GM12864 (cell line): ENCODE measurements at regions not wholly inside any gene's neighbourhood (a gene's known extent, or its start where the extent isn't known, plus 50 kb on each side); places are given as distances from the start of the nearest gene placed in this dataset.
"Not testable (repeated sequence)": the region's sequence is repeated elsewhere in the genome, so short reads cannot be mapped to it uniquely, and the experiment has no call there.

Experiments used
- DNase-seq: peaks from one replicate; pipeline ENCODE4 v3.0.0-alpha.2; 2011; ENCODE audit warnings: low read depth
- H3K4me3 ChIP-seq: 2 replicates; pipeline ENCODE4 v1.5.1; 2011; ENCODE audit warnings: mild to moderate bottlenecking, low read depth, low read length, control low read depth
- TF ChIP-seq, protein P1 (sequence below): IDR thresholded peaks from 2 replicates; pipeline ENCODE4 v1.5.1; 2011; ENCODE audit warnings: low read depth, mild to moderate bottlenecking, moderate library complexity, low read length, control low read depth, inconsistent platforms; ENCODE audit errors: missing control alignments

DNA sequence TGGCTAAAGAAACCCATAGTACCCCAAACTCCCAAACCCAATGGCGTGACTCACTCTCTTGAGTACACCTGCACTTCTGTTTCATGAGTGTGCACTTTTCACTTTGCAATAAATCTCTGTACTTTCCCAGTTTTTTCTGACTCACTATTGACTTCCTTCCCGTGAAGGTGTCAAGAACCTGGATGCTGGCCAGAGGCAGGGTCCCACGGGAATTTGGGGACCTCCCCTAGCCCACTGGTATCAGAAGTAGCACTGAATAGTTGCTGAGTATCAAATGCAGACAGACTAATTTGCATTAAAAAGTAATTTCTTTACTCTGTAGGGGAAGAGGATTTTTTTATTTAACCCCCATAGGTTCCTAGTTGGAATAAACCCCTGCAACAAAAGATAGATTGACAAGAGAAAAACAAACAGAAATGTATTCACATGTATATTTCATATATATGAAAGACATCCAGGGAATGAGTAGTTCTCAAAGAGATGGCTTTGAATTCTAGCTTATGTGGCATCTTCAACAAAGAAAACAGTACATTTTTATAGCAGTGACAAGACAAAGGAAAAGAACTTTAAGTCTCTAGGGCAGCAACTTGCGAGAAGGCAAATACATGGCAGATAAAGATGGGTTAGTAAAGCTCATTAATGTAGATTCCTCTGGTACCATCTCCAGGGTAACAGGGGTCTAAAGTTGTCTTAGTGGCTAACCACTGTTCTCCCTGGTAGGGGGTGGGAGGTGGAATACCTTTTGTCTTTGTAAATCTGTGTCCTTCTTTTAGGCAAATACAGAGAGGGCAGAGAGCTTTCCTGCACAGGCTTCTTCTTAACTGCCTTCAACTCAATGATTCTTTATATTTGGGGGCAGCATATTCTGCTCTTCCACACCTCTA, 385.5 kb upstream of the PDZRN3 start:
- TF ChIP-seq, protein P1, sequence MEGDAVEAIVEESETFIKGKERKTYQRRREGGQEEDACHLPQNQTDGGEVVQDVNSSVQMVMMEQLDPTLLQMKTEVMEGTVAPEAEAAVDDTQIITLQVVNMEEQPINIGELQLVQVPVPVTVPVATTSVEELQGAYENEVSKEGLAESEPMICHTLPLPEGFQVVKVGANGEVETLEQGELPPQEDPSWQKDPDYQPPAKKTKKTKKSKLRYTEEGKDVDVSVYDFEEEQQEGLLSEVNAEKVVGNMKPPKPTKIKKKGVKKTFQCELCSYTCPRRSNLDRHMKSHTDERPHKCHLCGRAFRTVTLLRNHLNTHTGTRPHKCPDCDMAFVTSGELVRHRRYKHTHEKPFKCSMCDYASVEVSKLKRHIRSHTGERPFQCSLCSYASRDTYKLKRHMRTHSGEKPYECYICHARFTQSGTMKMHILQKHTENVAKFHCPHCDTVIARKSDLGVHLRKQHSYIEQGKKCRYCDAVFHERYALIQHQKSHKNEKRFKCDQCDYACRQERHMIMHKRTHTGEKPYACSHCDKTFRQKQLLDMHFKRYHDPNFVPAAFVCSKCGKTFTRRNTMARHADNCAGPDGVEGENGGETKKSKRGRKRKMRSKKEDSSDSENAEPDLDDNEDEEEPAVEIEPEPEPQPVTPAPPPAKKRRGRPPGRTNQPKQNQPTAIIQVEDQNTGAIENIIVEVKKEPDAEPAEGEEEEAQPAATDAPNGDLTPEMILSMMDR, result no peak
- no peak for DNase-seq

DNA sequence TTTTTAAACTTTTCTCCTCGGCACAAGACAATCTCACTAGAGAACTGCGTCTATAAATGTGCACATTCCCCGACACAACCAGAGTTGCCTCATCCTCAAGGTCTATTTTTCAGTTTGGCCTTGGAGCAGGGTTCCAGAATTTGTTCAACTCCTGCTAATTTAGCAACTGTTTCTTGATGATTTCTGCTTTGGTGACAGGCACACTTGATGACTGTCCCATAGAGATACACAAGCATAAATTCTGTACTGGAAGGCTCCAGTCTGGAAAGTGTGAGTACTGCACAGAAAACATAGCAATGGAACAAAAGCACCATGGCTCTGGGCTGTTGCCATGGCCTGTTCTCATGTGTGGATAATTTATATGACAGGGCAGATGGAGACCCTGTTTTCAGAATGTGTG, 379.6 kb upstream of the PDZRN3 start:
- TF ChIP-seq, protein P1, result no peak
- no peak for DNase-seq
- H3K4me3 ChIP-seq, result no peak overlapping the region

More for the DNA sequence above, 385.5 kb upstream of the PDZRN3 start:
- H3K4me3 ChIP-seq, result no peak overlapping the region

DNA sequence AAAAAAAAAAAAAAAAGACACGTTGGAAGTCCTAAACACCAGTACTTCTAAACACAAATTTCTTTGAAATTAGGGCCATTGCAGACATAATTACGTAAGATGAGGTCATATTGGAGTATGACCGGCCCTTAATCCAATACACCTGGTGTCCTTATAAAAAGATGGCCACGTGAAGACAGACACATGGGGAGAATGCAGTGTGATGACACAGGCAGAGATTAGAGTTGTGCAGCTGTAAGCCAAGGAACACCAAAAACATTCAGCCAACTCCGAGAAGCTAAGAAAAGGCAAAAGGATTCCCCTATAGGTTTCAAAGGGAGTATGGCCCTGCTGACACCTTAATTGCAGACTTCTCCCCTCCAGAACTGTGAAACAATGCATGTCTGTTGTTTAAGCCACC, 379.0 kb upstream of the PDZRN3 start:
- TF ChIP-seq, protein P1, result no peak
- DNase-seq, result no peak
- no peak overlapping the region for H3K4me3 ChIP-seq

DNA sequence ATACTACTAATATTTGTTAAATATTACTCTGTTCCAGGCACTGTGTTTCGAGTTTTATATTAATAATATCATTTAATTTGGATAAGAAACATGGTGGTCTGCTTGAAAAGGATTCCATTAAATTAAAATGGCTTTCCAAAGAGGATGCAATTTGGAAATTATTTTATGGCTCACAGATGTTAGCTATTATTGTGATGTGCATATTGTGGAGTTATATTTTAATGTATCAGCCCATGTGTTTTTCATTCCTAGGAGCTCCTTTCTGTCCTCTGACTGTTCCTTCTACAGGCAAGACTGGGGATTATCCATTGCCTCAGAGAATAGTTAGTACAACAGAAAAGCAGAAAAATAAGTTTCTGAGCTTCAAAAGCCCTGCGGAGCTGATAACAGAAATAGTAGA, 376.7 kb upstream of the PDZRN3 start:
- TF ChIP-seq, protein P1, result no peak
- no peak overlapping the region for H3K4me3 ChIP-seq
- no peak for DNase-seq

DNA sequence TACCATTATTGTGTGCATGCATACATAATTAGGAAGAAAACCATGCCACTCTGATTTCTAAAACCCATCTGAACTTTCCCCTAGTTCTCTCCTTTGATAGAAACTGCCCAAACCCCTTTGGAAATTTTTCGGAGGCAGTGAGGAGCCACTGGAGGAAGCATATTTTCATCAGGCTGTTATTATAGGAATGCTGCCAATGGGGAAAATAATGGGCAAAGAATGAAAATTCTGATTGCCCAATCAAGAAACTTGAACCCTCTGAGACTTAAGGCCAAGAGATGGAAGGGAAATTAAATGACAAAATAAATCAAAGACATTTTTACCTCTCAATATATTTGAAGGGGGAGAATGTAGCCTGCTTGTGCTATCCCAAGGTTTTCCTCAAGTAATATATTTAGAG, 376.0 kb upstream of the PDZRN3 start:
- TF ChIP-seq, protein P1, result no peak
- no peak overlapping the region for H3K4me3 ChIP-seq
- no peak for DNase-seq

DNA sequence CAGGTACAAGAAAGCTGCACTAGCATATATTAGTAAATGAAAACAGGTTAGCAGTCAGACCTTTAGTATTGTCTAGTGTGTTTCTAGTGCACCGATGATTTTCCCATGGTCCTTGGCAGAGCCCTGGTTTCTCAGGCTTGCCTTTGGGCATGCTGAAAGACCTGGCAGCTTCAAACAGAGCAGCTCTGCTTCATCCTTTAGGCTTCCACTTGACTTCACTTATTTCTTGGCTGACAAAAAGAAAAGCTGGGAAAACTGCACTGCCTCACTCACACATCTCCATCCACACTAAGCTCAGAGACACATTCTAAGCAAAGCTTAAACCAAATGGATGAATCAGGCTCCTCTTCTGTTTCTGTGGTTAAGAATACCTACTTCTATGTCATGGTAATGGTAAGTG, 374.8 kb upstream of the PDZRN3 start:
- no peak for DNase-seq

DNA sequence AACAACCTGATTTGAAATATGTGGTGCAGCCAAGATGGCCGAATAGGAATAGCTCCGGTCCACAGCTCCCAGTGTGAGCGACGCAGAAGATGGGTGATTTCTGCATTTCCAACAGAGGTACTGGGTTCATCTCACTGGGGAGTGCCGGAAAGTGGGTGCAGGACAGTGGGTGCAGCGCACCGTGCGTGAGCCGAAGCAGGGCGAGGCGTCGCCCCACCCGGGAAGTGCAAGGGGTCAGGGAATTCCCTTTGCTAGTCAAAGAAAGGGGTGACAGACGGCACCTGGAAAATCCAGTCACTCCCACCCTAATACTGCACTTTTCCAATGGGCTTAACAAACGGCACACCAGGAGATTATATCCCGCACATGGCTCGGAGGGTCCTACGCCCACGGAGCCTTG, 365.9 kb upstream of the PDZRN3 start:
- not testable (repeated sequence) for H3K4me3 ChIP-seq, DNase-seq

More for the DNA sequence above, 374.8 kb upstream of the PDZRN3 start:
- TF ChIP-seq, protein P1, result no peak
- no peak overlapping the region for H3K4me3 ChIP-seq
